Spleen (tissue), 3 donors: ENCODE measurements at regions not wholly inside any gene's neighbourhood (a gene's known extent, or its start where the extent isn't known, plus 50 kb on each side); places are given as distances from the start of the nearest gene placed in this dataset.

Experiments
- POLR2A ChIP-seq, 3 donors: fragments of 450-650 bp; IDR thresholded peaks; one replicate each; pipeline ENCODE4 v1.5.1; 2017; ENCODE audit warnings: antibody characterized with exemption in 3 of 3, mild to moderate bottlenecking in 1 of 3
- POLR2AphosphoS5 ChIP-seq, 3 donors: sonication (generic); formaldehyde crosslinking; IDR thresholded peaks; one replicate each; pipeline ENCODE4 v1.5.1; 2017; ENCODE audit warnings: antibody characterized with exemption in 3 of 3

DNA sequence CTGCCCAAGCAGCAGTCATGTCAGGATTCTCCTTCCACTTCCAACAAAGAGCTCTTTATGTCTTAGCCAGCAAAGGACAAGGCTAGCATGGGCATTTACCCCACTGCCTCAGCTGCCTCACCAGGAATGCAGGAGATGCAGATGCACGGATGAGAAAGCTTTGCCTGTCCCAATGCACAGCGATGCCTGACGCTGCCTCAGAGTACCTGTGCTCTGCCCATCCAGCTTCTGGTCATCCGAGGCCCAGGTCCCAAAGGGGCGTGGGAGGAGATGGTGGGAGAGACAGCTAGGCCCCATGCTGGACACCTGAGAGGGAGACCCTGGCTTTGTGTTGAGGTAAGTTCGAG is 59.0 kb downstream of the IRF2BP2 start:
- no peak for TF ChIP-seq POLR2A (IDR thresholded peaks at IDR 0.05)
- TF ChIP-seq POLR2AphosphoS5 (IDR thresholded peaks at IDR 0.05): no peak
